Spleen (tissue), 7 donors: ENCODE measurements at regions not wholly inside any gene's neighbourhood (a gene's known extent, or its start where the extent isn't known, plus 50 kb on each side); places are given as distances from the start of the nearest gene placed in this dataset.

ENCODE experiments used
- POLR2A ChIP-seq, 3 donors: fragments of 450-650 bp; IDR thresholded peaks; one replicate each; pipeline ENCODE4 v1.5.1; 2017; ENCODE audit warnings: antibody characterized with exemption in 3 of 3, mild to moderate bottlenecking in 1 of 3
- POLR2AphosphoS5 ChIP-seq, 3 donors: sonication (generic); formaldehyde crosslinking; IDR thresholded peaks; one replicate each; pipeline ENCODE4 v1.5.1; 2017; ENCODE audit warnings: antibody characterized with exemption in 3 of 3
- TF ChIP-seq, protein P1 (sequence below), 11 experiments: fragments of 200-600 bp in 7 of 11; fragments of 450-650 bp in 4 of 11; sonication (generic) in 4 of 11; IDR thresholded peaks in 8 of 11; conservative IDR thresholded peaks in 3 of 11; 1 replicate in 7 of 11; 2 replicates in 4 of 11; pipeline versions ENCODE4 v1.4.0 to v1.8.0; 2016 to 2021; ENCODE audit warnings: antibody characterized with exemption in 11 of 11, inconsistent platforms in 4 of 11, mild to moderate bottlenecking in 1 of 11
- donor health status: DM: no; HTN: no; CAD: no; lungs with moderate emphysema.
- donor health status: DM: no; HTN: no; CAD: no.
- donor health status: DM: no; HTN: no; CAD: no.

DNA sequence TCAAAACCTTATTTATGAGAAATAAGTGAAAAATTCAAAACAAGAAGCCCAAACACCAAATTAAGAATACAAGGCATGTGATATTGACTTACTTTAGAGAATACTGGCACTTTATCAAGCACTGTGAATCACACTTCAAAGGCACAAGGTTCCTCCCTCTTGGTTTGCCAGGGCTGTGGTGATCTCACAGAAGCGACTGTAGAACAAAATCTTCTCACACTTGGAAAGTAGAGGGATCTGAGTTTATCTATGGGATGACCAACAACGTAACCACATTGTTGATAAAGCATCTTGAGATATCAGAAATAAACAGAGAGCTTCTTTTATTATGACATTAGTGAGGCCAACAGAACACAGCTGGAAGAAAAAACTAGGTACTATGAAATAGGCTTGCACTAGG, 295.9 kb downstream of the NFIB start:
- TF ChIP-seq, protein P1, sequence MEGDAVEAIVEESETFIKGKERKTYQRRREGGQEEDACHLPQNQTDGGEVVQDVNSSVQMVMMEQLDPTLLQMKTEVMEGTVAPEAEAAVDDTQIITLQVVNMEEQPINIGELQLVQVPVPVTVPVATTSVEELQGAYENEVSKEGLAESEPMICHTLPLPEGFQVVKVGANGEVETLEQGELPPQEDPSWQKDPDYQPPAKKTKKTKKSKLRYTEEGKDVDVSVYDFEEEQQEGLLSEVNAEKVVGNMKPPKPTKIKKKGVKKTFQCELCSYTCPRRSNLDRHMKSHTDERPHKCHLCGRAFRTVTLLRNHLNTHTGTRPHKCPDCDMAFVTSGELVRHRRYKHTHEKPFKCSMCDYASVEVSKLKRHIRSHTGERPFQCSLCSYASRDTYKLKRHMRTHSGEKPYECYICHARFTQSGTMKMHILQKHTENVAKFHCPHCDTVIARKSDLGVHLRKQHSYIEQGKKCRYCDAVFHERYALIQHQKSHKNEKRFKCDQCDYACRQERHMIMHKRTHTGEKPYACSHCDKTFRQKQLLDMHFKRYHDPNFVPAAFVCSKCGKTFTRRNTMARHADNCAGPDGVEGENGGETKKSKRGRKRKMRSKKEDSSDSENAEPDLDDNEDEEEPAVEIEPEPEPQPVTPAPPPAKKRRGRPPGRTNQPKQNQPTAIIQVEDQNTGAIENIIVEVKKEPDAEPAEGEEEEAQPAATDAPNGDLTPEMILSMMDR (IDR thresholded peaks at IDR 0.05 in 8 of 11, conservative IDR thresholded peaks at IDR 0.05 in 3 of 11): no peak
- TF ChIP-seq POLR2AphosphoS5 (IDR thresholded peaks at IDR 0.05) (no peak), POLR2A (IDR thresholded peaks at IDR 0.05) (no peak)
